Neural progenitor cell (in vitro differentiated cells): ENCODE measurements at regions not wholly inside any gene's neighbourhood (a gene's known extent, or its start where the extent isn't known, plus 50 kb on each side); places are given as distances from the start of the nearest gene placed in this dataset.

Experiments used
- EZH2 ChIP-seq: fragments of 200-600 bp; sonication (generic); IDR thresholded peaks from 2 replicates; pipeline ENCODE4 v1.6.1; 2017; ENCODE audit warnings: antibody characterized with exemption, mild to moderate bottlenecking, moderate library complexity
- TF ChIP-seq, protein P1 (sequence below): fragments of 200-600 bp; sonication (generic); IDR thresholded peaks from 2 replicates; pipeline ENCODE4 v1.5.1; 2017; ENCODE audit warnings: antibody characterized with exemption, mild to moderate bottlenecking

DNA sequence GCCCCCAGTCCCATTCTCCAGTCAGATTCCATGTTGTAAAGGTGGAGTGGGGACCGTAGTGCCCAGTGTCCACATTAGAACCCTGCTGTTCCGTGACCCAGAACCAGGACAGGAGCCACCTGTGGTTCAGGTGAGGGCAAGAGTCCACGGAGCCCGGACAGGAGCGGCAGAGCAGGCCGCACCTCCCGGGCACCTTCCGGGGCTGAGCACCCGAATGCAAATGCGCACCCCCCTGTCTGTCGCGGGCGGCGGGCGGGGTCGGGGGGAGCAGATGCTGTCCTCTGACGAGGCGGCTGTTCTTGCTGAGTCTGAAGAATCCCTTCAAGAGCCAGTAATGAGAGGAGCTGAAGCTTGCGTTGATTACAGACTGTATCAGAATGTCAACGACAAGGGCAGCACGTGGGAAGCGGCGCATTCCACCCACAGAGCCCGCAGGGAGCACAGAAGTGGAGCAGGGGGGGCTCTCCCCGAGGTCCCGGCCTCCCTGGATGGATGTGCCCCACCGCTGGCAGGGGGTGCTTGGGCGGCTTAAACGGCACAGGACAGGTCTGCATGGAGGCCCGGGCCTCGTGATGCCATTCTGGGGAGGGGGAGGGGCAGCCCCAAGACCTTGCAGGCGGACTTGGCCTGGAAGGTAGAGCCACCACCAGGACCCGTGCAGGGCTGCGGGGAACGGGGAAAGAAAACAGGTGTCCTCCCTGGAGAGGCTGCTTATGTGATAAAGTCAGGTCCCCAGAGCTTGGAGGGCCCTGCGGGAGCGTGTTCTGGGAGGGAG, 407.5 kb upstream of the RNF32 start:
- TF ChIP-seq, protein P1, sequence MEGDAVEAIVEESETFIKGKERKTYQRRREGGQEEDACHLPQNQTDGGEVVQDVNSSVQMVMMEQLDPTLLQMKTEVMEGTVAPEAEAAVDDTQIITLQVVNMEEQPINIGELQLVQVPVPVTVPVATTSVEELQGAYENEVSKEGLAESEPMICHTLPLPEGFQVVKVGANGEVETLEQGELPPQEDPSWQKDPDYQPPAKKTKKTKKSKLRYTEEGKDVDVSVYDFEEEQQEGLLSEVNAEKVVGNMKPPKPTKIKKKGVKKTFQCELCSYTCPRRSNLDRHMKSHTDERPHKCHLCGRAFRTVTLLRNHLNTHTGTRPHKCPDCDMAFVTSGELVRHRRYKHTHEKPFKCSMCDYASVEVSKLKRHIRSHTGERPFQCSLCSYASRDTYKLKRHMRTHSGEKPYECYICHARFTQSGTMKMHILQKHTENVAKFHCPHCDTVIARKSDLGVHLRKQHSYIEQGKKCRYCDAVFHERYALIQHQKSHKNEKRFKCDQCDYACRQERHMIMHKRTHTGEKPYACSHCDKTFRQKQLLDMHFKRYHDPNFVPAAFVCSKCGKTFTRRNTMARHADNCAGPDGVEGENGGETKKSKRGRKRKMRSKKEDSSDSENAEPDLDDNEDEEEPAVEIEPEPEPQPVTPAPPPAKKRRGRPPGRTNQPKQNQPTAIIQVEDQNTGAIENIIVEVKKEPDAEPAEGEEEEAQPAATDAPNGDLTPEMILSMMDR = no peak
- no peak for TF ChIP-seq EZH2
